Liver (tissue), 3 donors: ENCODE measurements at regions not wholly inside any gene's neighbourhood (a gene's known extent, or its start where the extent isn't known, plus 50 kb on each side); places are given as distances from the start of the nearest gene placed in this dataset.

Source experiments
- ATF3 ChIP-seq: IDR thresholded peaks from 2 replicates; pipeline ENCODE4 v1.6.1; 2016; ENCODE audit warnings: antibody characterized with exemption
- CTCF ChIP-seq: fragments of 150-350 bp; IDR thresholded peaks from 2 replicates; pipeline ENCODE4 v1.5.1; 2017; ENCODE audit warnings: improper control_type of control experiment, low read depth, low read length; ENCODE audit not compliant: missing input control
- EGR1 ChIP-seq, 2 donors: IDR thresholded peaks; 2 replicates each; pipeline ENCODE4 v1.6.1; 2016 to 2018; ENCODE audit warnings: antibody characterized with exemption in 2 of 2, low read depth in 2 of 2
- FOXA2 ChIP-seq: IDR thresholded peaks from 2 replicates; pipeline ENCODE4 v1.6.1; 2016; ENCODE audit warnings: antibody characterized with exemption
- GABPA ChIP-seq, 2 donors: IDR thresholded peaks in 1 of 2; conservative IDR thresholded peaks in 1 of 2; 2 replicates each; pipeline ENCODE4 v1.6.1; 2016; ENCODE audit warnings: antibody characterized with exemption in 2 of 2, mild to moderate bottlenecking in 1 of 2, moderate library complexity in 1 of 2
- JUND ChIP-seq, 2 donors: IDR thresholded peaks; 2 replicates each; pipeline ENCODE4 v1.6.1; 2016; ENCODE audit warnings: antibody characterized with exemption in 2 of 2
- MAX ChIP-seq: IDR thresholded peaks from 2 replicates; pipeline ENCODE4 v1.6.1; 2016; ENCODE audit warnings: antibody characterized with exemption
- NR2F2 ChIP-seq: IDR thresholded peaks from 2 replicates; pipeline ENCODE4 v1.6.1; 2016; ENCODE audit warnings: antibody characterized with exemption
- RAD21 ChIP-seq, 2 donors: IDR thresholded peaks; 2 replicates each; pipeline ENCODE4 v1.6.1; 2016; ENCODE audit warnings: antibody characterized with exemption in 2 of 2, mild to moderate bottlenecking in 2 of 2
- REST ChIP-seq: IDR thresholded peaks from 2 replicates; pipeline ENCODE4 v1.6.1; 2016; ENCODE audit warnings: antibody characterized with exemption, mild to moderate bottlenecking
- RXRA ChIP-seq, 2 donors: IDR thresholded peaks; 2 replicates each; pipeline ENCODE4 v1.6.1; 2017 to 2018; ENCODE audit warnings: antibody characterized with exemption in 2 of 2, mild to moderate bottlenecking in 1 of 2
- SP1 ChIP-seq: IDR thresholded peaks from 2 replicates; pipeline ENCODE4 v1.6.1; 2018; ENCODE audit warnings: antibody characterized with exemption, mild to moderate bottlenecking
- TAF1 ChIP-seq: conservative IDR thresholded peaks from 2 replicates; pipeline ENCODE4 v1.6.1; 2016; ENCODE audit warnings: antibody characterized with exemption, mild to moderate bottlenecking
- YY1 ChIP-seq: IDR thresholded peaks from 2 replicates; pipeline ENCODE4 v1.6.1; 2016; ENCODE audit warnings: antibody characterized with exemption, mild to moderate bottlenecking
- donor health status: healthy.
- donor health status: healthy.

- TF ChIP-seq REST = no peak
- no peak for TF ChIP-seq CTCF
- no peak for TF ChIP-seq GABPA (IDR thresholded peaks at IDR 0.05 in 1 of 2, conservative IDR thresholded peaks at IDR 0.05 in 1 of 2)
- no peak for TF ChIP-seq EGR1 (IDR thresholded peaks at IDR 0.05; ENCODE audit: low read depth in 2 of 2)
- no peak for TF ChIP-seq ATF3
- no peak for TF ChIP-seq RAD21 (IDR thresholded peaks at IDR 0.05)
- no peak for TF ChIP-seq YY1
- no peak for TF ChIP-seq TAF1
- no peak for TF ChIP-seq NR2F2
- TF ChIP-seq SP1 = no peak
- TF ChIP-seq JUND (IDR thresholded peaks at IDR 0.05) = no peak
- TF ChIP-seq FOXA2 = no peak
- TF ChIP-seq MAX = no peak
- TF ChIP-seq RXRA (IDR thresholded peaks at IDR 0.05) = no peak
These were observed 492.8 kb upstream of the FSIP2 start for GRCh38 chr2:185245806-185246205.
